GM20431 (cell line): ENCODE measurements at regions not wholly inside any gene's neighbourhood (a gene's known extent, or its start where the extent isn't known, plus 50 kb on each side); places are given as distances from the start of the nearest gene placed in this dataset.
"Not testable (repeated sequence)": the region's sequence is repeated elsewhere in the genome, so short reads cannot be mapped to it uniquely, and the experiment has no call there.

Experiments used
- in situ Hi-C: fragments of 300-500 bp; cut with MseI, MboI; formaldehyde crosslinking; loops from one replicate; pipeline ENCODE4 v1.15.0; 2020; ENCODE audit warnings: low sequenced_read_pairs; ENCODE audit not compliant: unreplicated experiment

GRCh38 chr10:44557596-44558191 lies 172.8 kb upstream of the CXCL12 start:
- in situ Hi-C loops = no loop called here

GRCh38 chr10:44558521-44558920 lies 173.6 kb upstream of the CXCL12 start:
- in situ Hi-C loops = no loop called here

GRCh38 chr10:44564361-44564760 lies 179.5 kb upstream of the CXCL12 start:
- in situ Hi-C loops = no loop called here

- in situ Hi-C loops = no loop called here
Observed at GRCh38 chr10:44564790-44565189, 179.9 kb upstream of the CXCL12 start.

GRCh38 chr10:44566786-44567185 lies 181.9 kb upstream of the CXCL12 start:
- in situ Hi-C loops = no loop called here

GRCh38 chr10:44567471-44567870 lies 182.6 kb upstream of the CXCL12 start:
- in situ Hi-C loops = no loop called here

- in situ Hi-C loops = no loop called here
Observed at GRCh38 chr10:44569193-44570091, 184.5 kb upstream of the CXCL12 start.

- in situ Hi-C loops = no loop called here
Observed at GRCh38 chr10:44571701-44572100, 186.8 kb upstream of the CXCL12 start.

GRCh38 chr10:44572146-44572545 lies 187.2 kb upstream of the CXCL12 start:
- in situ Hi-C loops = no loop called here

- in situ Hi-C loops = no loop called here
Observed at GRCh38 chr10:44573821-44574220, 188.9 kb upstream of the CXCL12 start.

GRCh38 chr10:44574596-44575480 lies 189.9 kb upstream of the CXCL12 start:
- in situ Hi-C loops = no loop called here

GRCh38 chr10:44575601-44576380 lies 190.9 kb upstream of the CXCL12 start:
- in situ Hi-C loops = no loop called here

GRCh38 chr10:44576702-44577191 lies 191.8 kb upstream of the CXCL12 start:
- in situ Hi-C loops = no loop called here

- in situ Hi-C loops = no loop called here
Observed at GRCh38 chr10:44577533-44577932, 192.6 kb upstream of the CXCL12 start.

GRCh38 chr10:44578271-44578670 lies 193.4 kb upstream of the CXCL12 start:
- in situ Hi-C loops = no loop called here

GRCh38 chr10:44578963-44579362 lies 194.1 kb upstream of the CXCL12 start:
- in situ Hi-C loops = not testable (repeated sequence)

- in situ Hi-C loops = no loop called here
Observed at GRCh38 chr10:44581996-44582395, 197.1 kb upstream of the CXCL12 start.

GRCh38 chr10:44587488-44588318 lies 202.8 kb upstream of the CXCL12 start:
- in situ Hi-C loops = no loop called here
